Endothelial cell (in vitro differentiated cells): ENCODE measurements at regions not wholly inside any gene's neighbourhood (a gene's known extent, or its start where the extent isn't known, plus 50 kb on each side); places are given as distances from the start of the nearest gene placed in this dataset.

Experiments used
- DNase-seq: peaks from one replicate; pipeline ENCODE4 v3.0.0; 2021; ENCODE audit warnings: low spot score
- H3K27ac Mint-ChIP-seq: one replicate; pipeline ENCODE4 v1.8.0; 2021; ENCODE audit warnings: mixed read lengths, inconsistent platforms; ENCODE audit not compliant: unreplicated experiment
- H3K27me3 Mint-ChIP-seq: one replicate; pipeline ENCODE4 v1.8.0; 2021; ENCODE audit warnings: mild to moderate bottlenecking, moderate library complexity, mixed read lengths, inconsistent platforms; ENCODE audit not compliant: unreplicated experiment
- H3K36me3 Mint-ChIP-seq: one replicate; pipeline ENCODE4 v1.8.0; 2021; ENCODE audit warnings: mild to moderate bottlenecking, low read depth, mixed read lengths, inconsistent platforms; ENCODE audit not compliant: unreplicated experiment
- H3K4me1 Mint-ChIP-seq: one replicate; pipeline ENCODE4 v1.8.0; 2021; ENCODE audit warnings: mild to moderate bottlenecking, mixed read lengths, inconsistent platforms; ENCODE audit not compliant: unreplicated experiment
- H3K4me3 Mint-ChIP-seq: one replicate; pipeline ENCODE4 v1.8.0; 2021; ENCODE audit warnings: mild to moderate bottlenecking, mixed read lengths, inconsistent platforms; ENCODE audit not compliant: unreplicated experiment
- H3K9me3 Mint-ChIP-seq: one replicate; pipeline ENCODE4 v1.8.0; 2021; ENCODE audit warnings: mixed read lengths, inconsistent platforms; ENCODE audit not compliant: unreplicated experiment
- TF ChIP-seq, protein P1 (sequence below): fragments of 200-600 bp; sonication (generic); IDR thresholded peaks from one replicate; pipeline ENCODE4 v1.5.0; 2021; ENCODE audit warnings: antibody characterized with exemption; ENCODE audit not compliant: unreplicated experiment

DNA sequence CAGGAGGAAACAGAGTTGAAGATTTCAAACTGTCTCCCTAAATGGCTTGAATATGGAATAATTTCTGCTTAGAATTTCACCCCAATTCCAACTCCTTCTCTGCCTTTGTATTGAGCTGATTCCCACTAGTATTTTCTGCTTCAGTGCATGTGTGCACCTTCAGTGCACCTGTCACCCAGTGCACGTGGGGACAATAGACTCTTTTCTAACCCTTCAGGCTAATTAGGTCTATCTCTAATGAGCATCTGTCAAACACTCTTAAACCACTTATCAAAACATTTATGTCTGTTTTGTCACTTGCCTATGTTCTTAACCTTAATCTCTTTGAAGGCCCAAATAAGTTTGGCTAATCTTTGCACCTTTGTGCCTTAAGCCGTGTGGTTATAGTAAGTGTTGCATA is 232.0 kb upstream of the NETO1 start:
- H3K27ac Mint-ChIP-seq = no peak overlapping the region
- no peaks in the 10 kb centered on the region for H3K36me3 Mint-ChIP-seq
- H3K4me3 Mint-ChIP-seq = no peak overlapping the region
- no peak for DNase-seq
- H3K9me3 Mint-ChIP-seq = no peaks in the 10 kb centered on the region
- H3K4me1 Mint-ChIP-seq = no peaks in the 10 kb centered on the region
- H3K27me3 Mint-ChIP-seq = no peaks in the 10 kb centered on the region
- TF ChIP-seq, protein P1, sequence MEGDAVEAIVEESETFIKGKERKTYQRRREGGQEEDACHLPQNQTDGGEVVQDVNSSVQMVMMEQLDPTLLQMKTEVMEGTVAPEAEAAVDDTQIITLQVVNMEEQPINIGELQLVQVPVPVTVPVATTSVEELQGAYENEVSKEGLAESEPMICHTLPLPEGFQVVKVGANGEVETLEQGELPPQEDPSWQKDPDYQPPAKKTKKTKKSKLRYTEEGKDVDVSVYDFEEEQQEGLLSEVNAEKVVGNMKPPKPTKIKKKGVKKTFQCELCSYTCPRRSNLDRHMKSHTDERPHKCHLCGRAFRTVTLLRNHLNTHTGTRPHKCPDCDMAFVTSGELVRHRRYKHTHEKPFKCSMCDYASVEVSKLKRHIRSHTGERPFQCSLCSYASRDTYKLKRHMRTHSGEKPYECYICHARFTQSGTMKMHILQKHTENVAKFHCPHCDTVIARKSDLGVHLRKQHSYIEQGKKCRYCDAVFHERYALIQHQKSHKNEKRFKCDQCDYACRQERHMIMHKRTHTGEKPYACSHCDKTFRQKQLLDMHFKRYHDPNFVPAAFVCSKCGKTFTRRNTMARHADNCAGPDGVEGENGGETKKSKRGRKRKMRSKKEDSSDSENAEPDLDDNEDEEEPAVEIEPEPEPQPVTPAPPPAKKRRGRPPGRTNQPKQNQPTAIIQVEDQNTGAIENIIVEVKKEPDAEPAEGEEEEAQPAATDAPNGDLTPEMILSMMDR = no peak

DNA sequence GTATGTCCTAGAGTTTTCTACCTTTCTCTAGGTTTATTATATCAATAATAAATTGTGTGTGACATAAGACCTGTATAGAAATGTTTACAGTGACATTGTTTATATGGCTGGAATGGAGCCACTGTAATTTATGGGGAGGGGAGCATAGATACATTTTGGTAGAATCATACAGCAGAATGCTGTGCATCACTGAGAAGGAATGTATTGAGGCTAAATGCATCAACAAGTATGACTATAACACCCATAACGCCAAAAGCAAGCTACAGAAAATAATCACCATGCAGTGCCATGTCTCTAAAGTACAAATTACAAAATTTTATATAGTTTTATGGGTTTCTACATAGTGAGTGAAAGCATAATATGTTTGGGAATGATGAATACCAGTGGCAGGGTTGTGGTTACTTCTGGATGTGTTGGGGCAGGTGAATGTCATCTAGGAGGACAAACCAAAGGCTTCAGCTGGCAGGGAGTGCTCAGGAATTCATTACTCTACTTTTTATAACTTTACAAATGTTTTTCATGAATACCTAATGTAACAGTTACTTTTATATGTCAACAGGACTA is 226.0 kb upstream of the NETO1 start:
- no peak for DNase-seq
- no peak overlapping the region for H3K4me3 Mint-ChIP-seq
- no peaks in the 10 kb centered on the region for H3K9me3 Mint-ChIP-seq
- H3K4me1 Mint-ChIP-seq = no peaks in the 10 kb centered on the region
- TF ChIP-seq, protein P1 = no peak
- H3K27ac Mint-ChIP-seq = no peak overlapping the region
- no peaks in the 10 kb centered on the region for H3K36me3 Mint-ChIP-seq
- H3K27me3 Mint-ChIP-seq = no peaks in the 10 kb centered on the region

DNA sequence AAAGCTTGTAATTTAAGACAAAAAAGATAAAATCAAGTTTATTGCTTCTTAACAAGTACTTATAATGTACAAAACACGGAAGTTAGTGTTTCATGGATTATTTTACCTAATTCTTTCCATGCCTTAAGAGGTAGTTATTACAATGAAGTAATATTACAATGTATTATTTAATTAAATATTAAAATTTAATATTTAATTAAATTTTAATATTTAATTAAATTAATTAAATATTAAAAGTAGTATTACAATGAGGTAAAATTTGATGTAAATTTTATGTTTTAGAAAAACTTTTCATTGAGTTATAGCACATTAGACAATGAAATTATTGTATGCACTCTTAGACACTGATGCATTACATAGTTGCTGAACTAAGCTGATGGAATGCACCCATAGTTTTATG is 220.7 kb upstream of the NETO1 start:
- no peak for DNase-seq
- no peaks in the 10 kb centered on the region for H3K4me1 Mint-ChIP-seq
- TF ChIP-seq, protein P1 = no peak
- no peak overlapping the region for H3K4me3 Mint-ChIP-seq
- H3K27ac Mint-ChIP-seq = no peak overlapping the region
- no peaks in the 10 kb centered on the region for H3K36me3 Mint-ChIP-seq
- H3K9me3 Mint-ChIP-seq = no peaks in the 10 kb centered on the region
- no peaks in the 10 kb centered on the region for H3K27me3 Mint-ChIP-seq

DNA sequence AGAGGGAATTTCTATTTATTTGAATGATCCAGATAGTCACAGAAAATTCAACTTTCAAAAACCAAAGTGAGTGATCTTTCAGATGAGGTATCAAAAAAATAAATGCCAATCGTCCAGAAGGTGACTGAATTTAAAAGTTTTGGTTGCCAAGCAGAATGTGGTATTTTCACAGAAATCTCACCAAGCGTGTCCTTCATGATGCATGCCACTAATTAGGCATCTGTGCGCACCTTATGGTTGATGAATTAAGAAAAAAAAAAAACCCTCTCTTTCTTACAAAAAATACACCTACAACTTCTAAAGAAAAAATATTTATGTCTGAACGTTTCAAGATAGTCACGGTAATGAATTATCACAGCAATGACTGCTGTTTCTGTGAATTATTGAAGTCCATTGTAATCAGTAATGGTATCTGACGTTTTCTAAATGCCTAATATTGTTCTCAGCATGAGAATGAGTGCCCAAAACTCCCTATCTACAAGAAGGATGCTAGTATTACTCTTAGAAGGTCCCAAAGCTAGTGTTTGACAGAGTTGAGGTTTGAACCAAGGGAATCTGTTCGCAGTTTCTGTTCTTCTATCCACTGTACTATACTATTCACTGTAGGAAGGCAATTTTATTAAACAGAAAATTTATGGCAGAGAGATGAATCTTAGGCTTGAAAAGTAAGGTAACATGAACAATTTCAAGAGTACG is 219.6 kb upstream of the NETO1 start:
- Mint-ChIP-seq H3K4me3 (no peak overlapping the region), H3K36me3 (no peaks in the 10 kb centered on the region), H3K4me1 (no peaks in the 10 kb centered on the region), H3K27me3 (no peaks in the 10 kb centered on the region), H3K27ac (no peak overlapping the region), H3K9me3 (no peaks in the 10 kb centered on the region)
- DNase-seq = no peak
- TF ChIP-seq, protein P1 = no peak

DNA sequence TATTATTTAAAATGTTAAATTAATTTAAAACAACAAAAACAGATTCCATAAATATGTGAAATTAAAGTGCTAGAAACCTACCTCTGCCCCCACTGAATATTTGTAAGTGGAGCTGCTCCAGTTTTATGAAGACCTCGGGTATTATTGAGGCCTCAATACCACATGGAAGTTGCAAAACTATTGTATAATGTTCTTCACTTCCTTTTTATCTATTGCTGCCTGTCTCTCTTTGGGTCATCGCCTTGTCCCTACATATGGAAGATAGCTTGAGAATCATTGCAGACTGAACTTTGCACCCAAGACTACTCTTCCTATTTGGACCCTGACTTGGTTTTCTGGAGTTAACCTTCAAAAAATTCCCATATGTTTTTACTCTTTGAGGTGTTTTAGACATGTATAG is 212.1 kb upstream of the NETO1 start:
- H3K4me1 Mint-ChIP-seq = no peaks in the 10 kb centered on the region
- no peak for DNase-seq
- no peaks in the 10 kb centered on the region for H3K9me3 Mint-ChIP-seq
- H3K4me3 Mint-ChIP-seq = no peak overlapping the region
- no peaks in the 10 kb centered on the region for H3K36me3 Mint-ChIP-seq
- no peaks in the 10 kb centered on the region for H3K27me3 Mint-ChIP-seq
- TF ChIP-seq, protein P1 = no peak
- H3K27ac Mint-ChIP-seq = no peak overlapping the region
